Pancreas (tissue), 10 donors: ENCODE measurements at regions not wholly inside any gene's neighbourhood (a gene's known extent, or its start where the extent isn't known, plus 50 kb on each side); places are given as distances from the start of the nearest gene placed in this dataset.

Experiments used
- ATAC-seq, 4 donors: fragments of 200-7000 bp; cut with Tn5 transposase; one replicate each; pipeline versions ENCODE4 v1.8.0 to v1.9.1; 2020; ENCODE audit warnings: mild to moderate bottlenecking in 4 of 4, moderate library complexity in 4 of 4
- DNase-seq, 6 donors: peaks; one replicate each; pipeline ENCODE4 v3.0.0-alpha.2; 2020
- FAIRE-seq: peaks from 2 replicates; lab custom pipeline; 2012; peaks lifted over from hg19 to GRCh38; lab: Jason Lieb, UNC
- H3K27ac ChIP-seq, 4 donors: fragments of 200-600 bp; sonication (generic); 1 replicate in 3 of 4; 2 replicates in 1 of 4; pipeline versions ENCODE4 v1.5.0 to v1.8.0; 2020
- H3K27me3 ChIP-seq, 4 donors: fragments of 200-600 bp; one replicate each; pipeline ENCODE4 v1.8.0; 2021
- H3K36me3 ChIP-seq, 3 donors: fragments of 200-600 bp; sonication (generic) in 1 of 3; one replicate each; pipeline versions ENCODE4 v1.5.0 to v1.8.0; 2020 to 2021
- H3K4me1 ChIP-seq, 3 donors: fragments of 200-600 bp; one replicate each; pipeline ENCODE4 v1.8.0; 2021
- H3K4me3 ChIP-seq, 4 donors: fragments of 200-600 bp; sonication (generic) in 2 of 4; one replicate each; pipeline versions ENCODE4 v1.5.0 to v1.8.0; 2020 to 2021
- H3K9me3 ChIP-seq, 4 donors: fragments of 200-600 bp; one replicate each; pipeline ENCODE4 v1.8.0; 2021
- WGBS, 2 donors: extraction: QIAGEN DNeasy Blood & Tissue Kit; methylation state at CpG; one replicate each; pipeline ENCODE4 v1.1.7; 2013; 5-methylcytosine and 5-hydroxymethylcytosine counted together
- intact Hi-C, 3 donors: fragments of 100-400 bp; cut with DNase I; formaldehyde crosslinking; loops; one replicate each; pipeline versions ENCODE4 v1.11.1 to v1.14.2; 2022
- TF ChIP-seq, protein P1 (sequence below), 4 donors: fragments of 200-600 bp; sonication (generic) in 3 of 4; IDR thresholded peaks; one replicate each; pipeline versions ENCODE4 v1.5.0 to v1.8.0; 2021; ENCODE audit warnings: antibody characterized with exemption in 4 of 4
- donor health status: healthy with polysubstance abuse.
- donor health status: DM: no; HTN: no; CAD: no; lungs with moderate emphysema.
- donor health status: DM: no; HTN: no; CAD: no.
- donor health status: control.
- donor health status: control.
- donor health status: Bipolar disorder and iron deficiency.
- donor health status: DM: yes; HTN: yes; CAD: no.
- donor health status: DM: no; HTN: no; CAD: no.
- donor health status: DM: no; HTN: no; CAD: no.
- donor health status: DM: yes; HTN: yes; CAD: no.

DNA sequence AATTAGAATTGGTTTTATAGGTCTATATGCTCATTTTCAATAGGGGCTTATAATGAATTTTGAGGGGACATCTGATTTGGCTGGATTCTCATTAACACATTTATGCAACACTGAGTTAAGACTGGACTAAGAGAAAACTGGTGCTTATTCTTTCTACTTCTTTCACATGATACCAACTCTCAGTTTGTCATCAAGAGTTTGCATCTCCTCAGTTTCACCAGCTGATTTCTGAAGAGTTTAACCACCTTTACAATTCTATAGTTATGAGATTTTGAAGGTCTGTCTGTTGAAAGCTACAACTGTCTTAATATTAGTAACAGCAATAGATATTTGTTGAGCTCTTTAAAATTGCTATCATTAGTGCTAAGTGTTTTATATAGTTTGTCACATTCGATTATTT lies 867.0 kb upstream of the SORCS1 start:
- TF ChIP-seq, protein P1, sequence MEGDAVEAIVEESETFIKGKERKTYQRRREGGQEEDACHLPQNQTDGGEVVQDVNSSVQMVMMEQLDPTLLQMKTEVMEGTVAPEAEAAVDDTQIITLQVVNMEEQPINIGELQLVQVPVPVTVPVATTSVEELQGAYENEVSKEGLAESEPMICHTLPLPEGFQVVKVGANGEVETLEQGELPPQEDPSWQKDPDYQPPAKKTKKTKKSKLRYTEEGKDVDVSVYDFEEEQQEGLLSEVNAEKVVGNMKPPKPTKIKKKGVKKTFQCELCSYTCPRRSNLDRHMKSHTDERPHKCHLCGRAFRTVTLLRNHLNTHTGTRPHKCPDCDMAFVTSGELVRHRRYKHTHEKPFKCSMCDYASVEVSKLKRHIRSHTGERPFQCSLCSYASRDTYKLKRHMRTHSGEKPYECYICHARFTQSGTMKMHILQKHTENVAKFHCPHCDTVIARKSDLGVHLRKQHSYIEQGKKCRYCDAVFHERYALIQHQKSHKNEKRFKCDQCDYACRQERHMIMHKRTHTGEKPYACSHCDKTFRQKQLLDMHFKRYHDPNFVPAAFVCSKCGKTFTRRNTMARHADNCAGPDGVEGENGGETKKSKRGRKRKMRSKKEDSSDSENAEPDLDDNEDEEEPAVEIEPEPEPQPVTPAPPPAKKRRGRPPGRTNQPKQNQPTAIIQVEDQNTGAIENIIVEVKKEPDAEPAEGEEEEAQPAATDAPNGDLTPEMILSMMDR (IDR thresholded peaks at IDR 0.05), result no peak
- no peaks in the 10 kb centered on the region for H3K36me3 ChIP-seq
- intact Hi-C loops, result no loop called here
- 51 to 68% methylated on average over 1 of the region's 1 CpG for WGBS, 2 donors
- no peak overlapping the region for H3K4me3 ChIP-seq
- no peaks in the 10 kb centered on the region for H3K9me3 ChIP-seq
- no peak for ATAC-seq
- no peak for FAIRE-seq
- no peaks in the 10 kb centered on the region for H3K4me1 ChIP-seq
- DNase-seq, result no peak
- H3K27me3 ChIP-seq, result no peaks in the 10 kb centered on the region
- no peak overlapping the region for H3K27ac ChIP-seq

DNA sequence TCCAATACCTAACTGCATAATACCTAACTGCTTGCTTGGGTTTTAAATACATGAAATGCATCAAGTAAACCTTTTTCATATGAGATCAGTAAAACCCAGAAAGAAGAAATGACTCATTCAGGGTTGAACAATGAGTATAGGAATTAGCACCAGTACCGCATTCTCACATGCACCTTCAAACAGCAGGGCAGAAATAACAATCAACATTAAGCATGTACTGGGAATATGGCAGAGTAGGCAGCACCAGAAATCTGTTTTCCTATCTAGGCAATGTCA lies 850.3 kb upstream of the SORCS1 start:
- Histone ChIP-seq H3K36me3 (no peaks in the 10 kb centered on the region), H3K4me3 (no peak overlapping the region), H3K27me3 (no peaks in the 10 kb centered on the region), H3K9me3 (no peaks in the 10 kb centered on the region), H3K27ac (no peak overlapping the region), H3K4me1 (no peaks in the 10 kb centered on the region)
- FAIRE-seq (no peak), ATAC-seq (no peak), DNase-seq (no peak)
- WGBS, 2 donors, result 95 to 100% methylated on average over 1 of the region's 1 CpG
- intact Hi-C loops, result no loop called here
- TF ChIP-seq, protein P1 (IDR thresholded peaks at IDR 0.05), result no peak

DNA sequence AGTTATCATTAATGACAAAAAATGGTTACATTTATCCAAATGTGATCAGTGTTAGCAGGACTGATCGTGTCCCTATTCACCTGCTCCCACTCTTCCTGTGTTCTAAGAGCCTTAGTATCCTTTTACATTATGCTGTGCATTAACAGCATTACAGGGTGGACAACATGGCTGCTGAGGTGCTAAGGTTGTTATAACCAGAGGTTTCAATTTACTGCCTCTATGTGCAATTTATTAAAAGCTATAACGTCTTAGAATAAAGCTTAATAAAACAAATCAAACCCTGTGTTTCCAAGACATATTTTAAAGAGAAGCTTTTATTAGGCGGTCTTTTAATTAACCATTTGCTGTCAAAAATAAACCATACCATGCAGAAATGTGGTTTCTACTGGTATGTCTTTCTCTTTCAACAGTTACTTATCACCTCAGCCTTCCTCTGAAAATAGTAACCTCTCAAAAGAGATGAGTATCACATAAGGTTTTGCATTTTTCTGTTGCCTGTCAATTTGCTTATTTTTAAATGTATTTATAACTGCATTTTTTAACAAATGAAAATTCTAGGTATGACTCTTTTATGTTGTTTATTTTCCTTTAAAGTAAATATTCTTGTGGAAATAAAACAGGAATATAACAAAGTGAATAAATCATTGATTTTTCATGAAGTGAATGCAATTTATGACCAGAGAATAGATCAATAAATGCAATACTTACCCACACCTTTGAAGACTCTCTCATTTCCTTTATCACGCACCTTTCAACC lies 849.8 kb upstream of the SORCS1 start:
- H3K36me3 ChIP-seq, result no peaks in the 10 kb centered on the region
- no peak for DNase-seq
- TF ChIP-seq, protein P1 (IDR thresholded peaks at IDR 0.05), result no peak
- no peak overlapping the region for H3K27ac ChIP-seq
- FAIRE-seq, result no peak
- 53 to 66% methylated on average over 4 of the region's 4 CpGs for WGBS, 2 donors
- intact Hi-C loops, result no loop called here
- no peak for ATAC-seq
- no peaks in the 10 kb centered on the region for H3K9me3 ChIP-seq
- no peaks in the 10 kb centered on the region for H3K4me1 ChIP-seq
- H3K4me3 ChIP-seq, result no peak overlapping the region
- no peaks in the 10 kb centered on the region for H3K27me3 ChIP-seq

DNA sequence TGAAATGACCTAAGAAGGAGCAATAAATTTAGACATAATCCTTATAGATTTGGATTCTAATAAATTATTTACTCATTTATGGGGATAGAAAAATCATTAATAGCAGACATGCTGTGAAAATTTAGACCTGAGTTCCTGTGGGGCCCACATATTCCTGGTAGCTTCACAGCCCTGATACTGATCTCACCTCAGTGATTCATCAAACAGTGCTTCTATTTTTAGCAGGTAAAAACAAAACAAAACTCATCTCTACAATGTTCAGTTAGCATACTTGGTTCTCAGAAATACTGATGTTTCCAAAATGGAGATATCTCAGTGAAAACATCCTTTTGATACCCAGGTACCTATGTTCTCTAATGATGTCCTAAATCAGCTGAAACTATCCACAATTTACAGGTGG lies 841.1 kb upstream of the SORCS1 start:
- H3K9me3 ChIP-seq, result no peaks in the 10 kb centered on the region
- no peak for ATAC-seq
- no peak for FAIRE-seq
- H3K27ac ChIP-seq, result no peak overlapping the region
- H3K36me3 ChIP-seq, result no peaks in the 10 kb centered on the region
- TF ChIP-seq, protein P1 (IDR thresholded peaks at IDR 0.05), result no peak
- H3K4me1 ChIP-seq, result no peaks in the 10 kb centered on the region
- intact Hi-C loops, result no loop called here
- no peaks in the 10 kb centered on the region for H3K27me3 ChIP-seq
- no peak for DNase-seq
- no peak overlapping the region for H3K4me3 ChIP-seq

DNA sequence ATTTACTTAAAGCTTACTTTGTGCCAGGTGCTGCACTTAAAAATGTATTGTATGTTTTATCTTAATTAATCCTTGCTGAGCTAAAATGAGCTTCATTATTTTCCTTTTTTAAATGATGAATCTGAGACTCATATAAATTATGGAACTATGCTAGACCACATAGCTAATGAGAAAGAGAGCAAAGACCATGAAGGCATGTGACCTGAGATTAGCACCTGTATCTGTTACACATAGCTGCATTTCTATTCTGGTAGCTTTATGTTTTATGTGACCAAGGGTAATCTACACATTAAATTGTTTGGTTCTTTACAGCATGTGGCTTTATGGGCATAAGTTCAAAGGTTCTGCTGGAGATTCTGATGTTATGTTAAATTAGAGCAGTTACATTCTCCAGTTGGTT lies 839.1 kb upstream of the SORCS1 start:
- ATAC-seq, result no peak
- intact Hi-C loops, result no loop called here
- TF ChIP-seq, protein P1 (IDR thresholded peaks at IDR 0.05), result no peak

More for the DNA sequence above, 839.1 kb upstream of the SORCS1 start:
- H3K27me3 ChIP-seq, result no peaks in the 10 kb centered on the region
- no peaks in the 10 kb centered on the region for H3K36me3 ChIP-seq
- no peak for DNase-seq
- no peak overlapping the region for H3K27ac ChIP-seq
- H3K4me3 ChIP-seq, result no peak overlapping the region
- H3K4me1 ChIP-seq, result no peaks in the 10 kb centered on the region
- H3K9me3 ChIP-seq, result no peaks in the 10 kb centered on the region
- FAIRE-seq, result no peak
